ENCODE measurements at regions not wholly inside any gene's neighbourhood (a gene's known extent, or its start where the extent isn't known, plus 50 kb on each side); places are given as distances from the start of the nearest gene placed in this dataset.
"Not testable (repeated sequence)": the region's sequence is repeated elsewhere in the genome, so short reads cannot be mapped to it uniquely, and the experiment has no call there.

DNA sequence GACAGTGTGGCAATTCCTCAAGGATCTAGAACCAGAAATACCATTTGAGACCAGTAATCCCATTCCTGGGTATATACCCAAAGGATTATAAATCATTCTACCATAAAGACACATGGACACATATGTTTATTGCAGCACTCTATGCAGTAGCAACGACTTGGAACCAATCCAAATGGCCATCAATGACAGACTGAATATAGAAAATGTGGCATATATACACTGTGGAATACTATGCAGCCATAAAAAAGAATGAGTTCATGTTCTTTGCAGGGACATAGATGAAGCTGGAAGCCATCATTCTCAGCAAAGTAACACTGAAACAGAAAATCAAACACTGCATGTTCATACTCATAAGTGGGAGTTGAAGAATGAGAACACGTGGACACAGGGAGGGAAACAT, 91.7 kb downstream of the VPREB1 start:
- TF ChIP-seq POLR2A, CTCF (IDR thresholded peaks at IDR 0.05): not testable (repeated sequence)

All from adrenal gland (tissue), 5 donors.